NOMO-1 treated with dmso at 0.1 percent for 144 hours (cell line): ENCODE measurements at regions not wholly inside any gene's neighbourhood (a gene's known extent, or its start where the extent isn't known, plus 50 kb on each side); places are given as distances from the start of the nearest gene placed in this dataset.
"Not testable (repeated sequence)": the region's sequence is repeated elsewhere in the genome, so short reads cannot be mapped to it uniquely, and the experiment has no call there.

Experiments used
- DNase-seq: peaks from one replicate; lab custom pipeline; 2025; ENCODE audit not compliant: unreplicated experiment; lab: John Stamatoyannopoulos, UW

DNA sequence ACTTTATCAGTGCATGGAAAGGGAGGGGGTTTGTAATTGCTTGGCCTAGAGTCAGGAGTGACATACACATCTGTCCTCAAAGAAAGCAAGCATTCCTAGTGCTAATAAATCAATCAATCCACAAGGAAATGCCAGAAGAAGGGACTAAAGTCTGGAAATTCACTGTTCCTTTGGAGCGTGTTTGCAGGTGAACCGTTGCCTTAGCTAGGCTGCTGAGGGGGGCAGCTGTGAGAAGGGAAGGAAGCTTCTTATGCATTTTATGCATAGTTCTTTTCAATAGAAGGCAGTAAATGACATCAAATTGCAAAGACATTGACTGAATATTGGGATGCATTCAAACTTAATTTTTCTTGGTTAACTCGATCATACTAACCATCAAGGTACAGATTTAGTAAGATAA, 1092.5 kb upstream of the SEMA6A start:
- DNase-seq = no peak

DNA sequence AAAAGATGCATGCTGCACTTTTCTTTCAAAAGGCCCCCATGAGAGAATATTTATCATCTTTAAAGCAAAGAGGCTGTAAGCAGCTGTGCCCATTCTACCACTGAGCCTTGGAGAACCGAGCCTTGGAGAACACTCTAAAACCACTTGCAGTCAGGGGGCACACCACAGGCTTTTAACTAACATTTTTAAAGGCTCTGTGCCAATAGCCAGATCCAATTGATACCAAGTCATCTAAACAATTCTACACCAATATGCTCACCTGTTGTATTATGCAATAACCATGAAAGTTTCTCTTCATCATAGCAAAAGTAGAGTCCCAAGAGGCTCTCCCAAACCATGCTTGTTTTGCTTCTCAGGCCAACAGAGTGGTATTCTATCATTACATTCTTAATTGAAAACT, 1090.5 kb upstream of the SEMA6A start:
- no peak for DNase-seq

DNA sequence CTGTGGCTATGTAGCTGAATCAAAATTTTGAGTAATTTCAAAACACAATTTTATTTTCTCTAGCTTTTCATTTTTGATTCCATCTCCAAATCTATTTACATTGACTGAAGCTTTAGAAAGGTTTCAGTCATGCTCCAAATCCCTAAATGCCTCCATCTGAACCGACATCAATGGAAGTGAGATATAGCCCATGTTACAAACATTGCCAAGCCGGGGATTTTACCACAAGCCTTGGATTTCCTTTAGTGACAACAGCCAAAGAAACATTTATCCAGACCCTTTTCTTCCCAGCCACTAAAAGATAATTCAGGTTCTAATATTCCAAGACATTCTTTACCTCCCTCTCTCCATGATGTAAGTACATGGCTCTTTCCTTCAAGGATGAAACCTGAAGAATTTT, 1087.7 kb upstream of the SEMA6A start:
- no peak for DNase-seq

DNA sequence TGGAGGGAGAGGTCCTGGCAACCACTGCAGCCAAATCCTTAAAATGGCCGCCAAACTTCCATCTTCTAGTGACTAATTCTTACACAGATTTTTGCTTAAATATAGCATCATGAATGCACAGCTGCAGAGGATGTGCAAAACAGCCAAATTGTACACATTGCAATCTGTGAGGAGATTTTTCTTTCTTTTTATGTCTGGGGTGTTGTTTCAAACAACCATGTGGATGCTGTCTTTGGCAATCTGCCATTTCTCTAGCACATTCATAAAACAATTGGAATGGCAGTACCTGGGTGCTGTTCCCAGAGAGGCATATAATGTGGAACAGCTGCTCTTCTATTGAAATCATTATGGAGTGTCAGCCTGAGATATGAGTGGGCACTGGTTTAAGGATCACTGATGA, 1082.9 kb upstream of the SEMA6A start:
- DNase-seq = no peak

DNA sequence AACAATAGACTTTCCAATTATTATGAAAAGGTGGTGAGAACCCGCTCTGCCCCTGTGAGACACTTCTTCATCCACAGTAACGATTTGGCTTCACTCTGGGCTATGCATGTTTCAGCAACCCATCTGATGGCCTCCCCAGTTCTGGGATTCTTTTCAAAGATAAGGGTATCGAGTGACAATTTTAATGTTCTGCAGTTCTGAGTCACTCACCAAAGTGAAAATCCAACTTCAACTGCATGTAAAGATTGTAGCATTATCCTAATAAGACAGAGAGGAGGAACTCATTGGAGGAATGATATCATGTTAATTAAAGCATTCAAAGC, 1078.3 kb upstream of the SEMA6A start:
- no peak for DNase-seq

DNA sequence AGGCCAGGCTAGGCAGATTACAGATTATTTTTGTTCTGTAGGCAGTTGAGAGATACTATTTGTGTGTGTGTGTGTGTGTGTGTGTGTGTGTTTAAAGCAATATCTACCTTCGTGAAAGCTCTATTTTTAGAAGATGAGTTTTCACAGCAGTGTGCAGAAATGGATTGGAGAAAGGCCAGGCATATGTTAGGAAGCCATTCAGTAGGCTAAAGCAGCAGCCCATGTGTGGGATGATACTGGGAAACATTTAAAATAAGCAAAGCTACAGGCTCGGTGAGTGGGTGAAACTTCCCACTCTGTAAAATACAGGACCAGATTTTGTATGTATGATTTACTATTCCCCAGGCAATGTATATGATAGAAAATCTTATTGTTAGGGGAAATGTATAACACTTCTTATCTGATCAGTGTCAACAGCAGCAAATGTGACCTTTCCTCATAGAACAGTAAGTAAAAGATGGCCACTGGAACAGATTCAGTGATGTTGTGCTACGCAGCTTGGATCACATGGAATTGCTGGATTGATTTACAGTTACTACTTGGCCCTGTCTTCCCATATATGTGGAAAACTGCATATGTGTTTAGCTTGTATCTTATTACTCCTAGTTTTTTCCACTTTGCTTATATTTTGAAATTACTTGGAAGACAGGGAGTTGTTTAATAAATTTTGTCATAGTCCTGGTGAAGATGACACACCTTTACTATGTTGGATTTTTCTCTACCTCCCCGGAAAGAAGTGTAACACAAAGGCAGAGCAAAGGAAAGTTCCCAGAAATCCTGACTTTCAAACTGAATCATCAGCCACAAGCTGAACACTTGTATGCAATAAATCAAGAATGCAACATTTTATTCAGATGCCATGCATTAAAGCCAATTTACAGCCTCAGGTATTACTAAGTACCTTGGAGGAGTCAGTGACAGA, 1077.7 kb upstream of the SEMA6A start:
- DNase-seq = no peak

DNA sequence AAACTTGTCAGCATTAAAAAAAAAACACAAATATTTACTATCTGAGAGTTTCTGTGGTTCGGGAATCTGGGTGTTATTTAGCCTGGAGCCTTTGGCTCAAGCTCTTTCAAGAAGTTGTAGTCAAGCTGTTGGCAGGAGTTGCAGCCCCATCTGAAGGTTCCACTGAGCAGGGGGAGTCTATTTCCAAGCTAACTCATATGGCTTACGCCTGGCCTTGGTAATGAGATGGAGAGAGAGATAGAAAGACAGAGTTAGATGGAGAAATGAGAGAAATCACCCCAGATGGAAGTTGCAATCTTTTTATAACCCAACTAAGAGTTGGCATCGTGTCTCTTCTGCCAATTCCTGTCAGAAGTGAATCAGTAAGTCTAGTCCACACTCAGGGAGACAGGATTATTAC, 1075.2 kb upstream of the SEMA6A start:
- DNase-seq = no peak

DNA sequence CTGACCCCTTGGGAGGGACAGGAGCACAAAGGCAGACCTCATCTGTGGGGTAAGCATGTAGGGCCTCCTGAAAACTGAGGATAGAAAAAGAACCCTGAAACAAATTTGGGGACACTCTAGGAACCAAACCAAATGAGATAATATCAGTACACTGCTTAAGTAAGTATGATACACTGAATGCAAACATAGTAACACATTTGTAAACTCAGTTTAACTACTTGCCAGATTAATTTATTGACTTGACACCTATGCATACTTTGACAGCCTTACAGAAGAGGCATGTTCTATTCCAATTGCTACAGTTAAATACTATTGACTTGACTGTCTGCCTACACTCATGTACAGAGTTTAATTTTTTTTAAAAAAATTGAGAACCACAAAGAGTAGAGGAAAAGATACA, 1070.8 kb upstream of the SEMA6A start:
- no peak for DNase-seq

DNA sequence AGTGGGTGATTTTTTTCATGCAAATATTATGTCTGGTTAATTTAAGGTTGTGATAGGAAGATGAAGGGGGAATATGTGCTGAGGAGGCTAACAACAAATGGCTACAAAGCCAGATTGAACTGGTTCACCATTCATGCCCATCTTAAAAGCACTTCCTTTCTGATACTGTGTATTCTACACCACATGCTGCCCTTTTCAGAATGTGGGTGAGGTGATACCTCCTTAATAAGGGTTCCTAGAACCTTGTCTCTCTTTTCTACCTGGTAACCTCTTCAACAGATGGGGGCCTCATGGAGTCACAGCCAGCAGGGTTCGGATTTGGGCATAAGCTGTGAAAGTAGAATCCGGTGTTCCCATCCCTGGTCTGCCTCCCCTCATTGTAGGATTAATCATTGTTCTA, 1064.0 kb upstream of the SEMA6A start:
- no peak for DNase-seq

DNA sequence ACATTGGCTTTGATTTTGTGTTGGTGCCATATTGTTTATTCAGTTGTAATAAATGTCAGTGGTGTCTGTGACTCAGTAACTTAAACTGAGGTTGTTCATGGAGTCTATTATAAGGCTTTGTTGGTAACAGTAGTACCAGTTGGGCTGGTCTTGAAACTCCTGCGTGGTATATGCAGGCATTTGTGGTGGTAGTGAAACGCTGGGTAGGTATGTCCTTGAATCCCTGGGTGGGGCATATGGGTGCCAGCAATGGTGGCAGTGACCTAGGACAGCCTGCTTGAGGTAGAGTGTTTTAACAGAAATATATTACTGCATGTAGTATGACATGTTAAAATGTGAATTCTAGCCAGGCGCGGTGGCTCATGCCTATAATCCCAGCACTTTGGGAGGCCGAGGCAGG, 1058.5 kb upstream of the SEMA6A start:
- no peak for DNase-seq

DNA sequence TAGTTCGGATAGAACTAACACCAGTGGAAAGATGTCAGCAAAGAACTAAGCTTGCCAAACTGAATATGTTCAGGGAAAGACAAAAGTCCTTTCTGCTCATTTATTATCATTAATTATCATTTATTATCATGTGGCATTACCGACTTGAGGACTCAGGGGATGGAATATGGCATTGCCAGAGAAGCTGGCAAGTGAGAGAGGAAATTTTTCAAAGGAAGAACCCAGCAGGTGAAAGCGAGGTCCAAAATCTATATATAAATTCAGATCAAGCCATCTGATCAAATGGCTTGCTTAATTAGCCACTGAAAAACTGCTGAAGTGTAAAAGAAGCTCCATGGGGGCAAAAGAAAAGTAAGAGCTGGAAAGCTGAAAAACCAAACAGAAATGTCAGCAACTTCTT, 1049.6 kb upstream of the SEMA6A start:
- DNase-seq = no peak

DNA sequence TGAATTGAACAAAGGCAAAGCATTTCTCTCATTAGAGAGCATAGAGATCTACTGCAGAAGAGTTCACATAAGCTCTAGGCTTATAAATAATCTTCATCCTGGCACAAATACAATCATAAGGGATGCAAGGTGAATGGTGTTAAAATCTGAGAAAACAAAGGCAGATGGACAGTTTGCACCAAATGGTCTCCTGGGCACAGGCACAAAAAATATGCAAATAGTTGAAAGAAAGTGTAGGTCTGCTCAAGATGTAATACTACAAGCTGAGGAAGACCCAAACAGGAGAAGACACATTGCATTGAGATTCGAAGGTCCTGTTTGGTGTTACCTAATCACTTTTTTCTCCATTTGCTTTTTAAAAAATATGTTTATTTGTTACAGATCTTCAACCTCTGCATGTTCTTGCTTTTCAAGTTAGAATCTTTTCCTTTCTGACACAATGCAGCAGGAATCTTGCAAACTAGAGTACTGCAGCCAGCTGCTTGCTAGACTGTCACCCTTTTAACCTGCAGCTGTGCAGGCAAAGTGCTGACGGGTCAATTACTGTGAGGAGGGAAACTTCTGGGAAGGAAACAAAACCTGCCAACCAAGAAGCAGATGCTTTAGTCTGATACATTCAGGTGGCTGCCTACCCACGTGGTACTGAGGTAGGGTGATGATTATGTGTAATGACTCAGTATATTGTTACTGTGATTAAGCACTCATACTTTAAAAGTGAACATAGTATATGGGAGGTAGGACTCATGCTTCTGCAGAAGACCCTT, 1048.6 kb upstream of the SEMA6A start:
- no peak for DNase-seq

DNA sequence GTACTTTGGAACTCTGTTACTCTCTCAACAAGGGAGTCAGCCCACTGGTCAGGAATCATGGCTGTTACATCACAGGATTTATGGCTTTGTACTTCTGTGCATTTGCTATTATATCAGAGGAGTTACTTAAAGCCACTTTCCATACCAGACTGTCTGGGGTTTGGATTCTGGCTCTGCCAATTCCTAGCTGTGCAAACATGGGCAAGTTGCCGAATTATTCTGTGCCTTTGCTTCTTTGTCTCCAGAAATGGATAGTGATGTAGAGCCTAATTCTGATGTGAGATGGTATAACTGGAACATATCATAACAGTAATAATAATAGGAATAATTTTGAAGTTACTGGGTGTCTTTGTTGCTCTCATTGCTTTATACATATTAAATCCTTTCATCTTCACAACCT, 1047.3 kb upstream of the SEMA6A start:
- DNase-seq = no peak

DNA sequence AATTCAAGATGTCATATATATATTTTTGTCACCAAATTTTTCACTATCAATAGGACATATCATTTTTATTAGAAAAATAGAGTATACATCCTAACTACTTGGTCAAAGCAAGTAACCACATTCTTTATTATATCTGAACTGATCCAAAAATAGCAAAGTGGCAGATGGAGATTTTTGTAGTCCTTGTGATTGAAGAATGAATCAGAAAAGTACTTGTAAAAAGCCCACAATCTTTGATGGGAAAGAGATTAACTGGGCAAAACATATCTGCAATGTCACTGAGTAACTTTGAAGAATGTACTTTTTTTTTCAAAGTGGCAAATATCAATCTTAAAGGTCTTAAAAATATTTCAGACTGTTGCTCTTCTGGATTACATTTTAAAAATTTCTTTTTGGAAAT, 1040.6 kb upstream of the SEMA6A start:
- DNase-seq = no peak

DNA sequence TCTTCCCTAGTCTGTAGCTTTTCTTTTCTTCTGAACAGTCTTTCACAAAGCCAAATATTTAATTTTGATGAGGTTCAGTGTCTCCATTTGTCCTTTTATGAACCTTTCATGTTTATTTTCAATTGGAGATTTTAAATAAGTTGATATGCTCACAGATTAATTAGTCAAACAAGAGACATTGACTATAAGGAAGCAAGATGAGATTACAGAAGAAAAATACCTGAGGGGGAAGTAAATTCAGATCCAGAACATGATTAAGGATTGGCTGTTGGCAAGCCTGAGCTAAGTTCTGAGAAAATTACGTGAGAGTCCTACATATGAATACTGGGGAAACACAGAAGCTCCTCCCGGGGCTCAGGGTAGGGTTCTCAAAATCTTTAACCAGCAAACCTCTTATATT, 1039.8 kb upstream of the SEMA6A start:
- DNase-seq = no peak

DNA sequence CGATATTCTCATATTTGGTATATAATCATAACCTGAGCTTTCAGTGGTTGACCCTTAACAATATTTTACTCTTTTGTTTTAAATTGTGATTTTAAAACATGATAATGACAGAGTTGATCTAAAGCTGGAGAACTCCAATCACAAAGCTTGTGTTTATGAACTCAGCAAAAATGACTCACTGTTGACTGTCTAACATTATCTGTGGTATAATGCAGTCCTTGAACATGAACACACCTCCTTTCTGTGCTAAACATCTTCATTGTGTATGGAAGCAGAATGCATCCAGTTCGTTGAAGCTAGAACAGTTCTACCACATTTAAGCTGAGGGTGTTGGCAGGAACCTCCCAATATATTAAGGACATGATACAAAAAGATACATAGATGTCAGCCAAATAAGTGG, 1030.2 kb upstream of the SEMA6A start:
- no peak for DNase-seq

DNA sequence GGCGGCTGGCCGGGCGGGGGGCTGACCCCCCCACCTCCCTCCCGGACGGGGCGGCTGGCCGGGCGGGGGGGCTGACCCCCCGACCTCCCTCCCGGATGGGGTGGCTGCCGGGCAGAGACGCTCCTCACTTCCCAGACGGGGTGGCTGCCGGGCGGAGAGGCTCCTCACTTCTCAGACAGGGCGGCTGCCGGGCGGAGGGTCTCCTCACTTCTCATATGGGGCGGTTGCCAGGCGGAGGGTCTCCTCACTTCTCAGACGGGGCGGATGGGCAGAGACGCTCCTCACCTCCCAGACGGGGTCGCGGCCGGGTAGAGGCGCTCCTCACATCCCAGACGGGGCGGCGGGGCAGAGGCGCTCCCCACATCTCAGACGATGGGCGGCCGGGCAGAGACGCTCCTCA, 1025.2 kb upstream of the SEMA6A start:
- not testable (repeated sequence) for DNase-seq

DNA sequence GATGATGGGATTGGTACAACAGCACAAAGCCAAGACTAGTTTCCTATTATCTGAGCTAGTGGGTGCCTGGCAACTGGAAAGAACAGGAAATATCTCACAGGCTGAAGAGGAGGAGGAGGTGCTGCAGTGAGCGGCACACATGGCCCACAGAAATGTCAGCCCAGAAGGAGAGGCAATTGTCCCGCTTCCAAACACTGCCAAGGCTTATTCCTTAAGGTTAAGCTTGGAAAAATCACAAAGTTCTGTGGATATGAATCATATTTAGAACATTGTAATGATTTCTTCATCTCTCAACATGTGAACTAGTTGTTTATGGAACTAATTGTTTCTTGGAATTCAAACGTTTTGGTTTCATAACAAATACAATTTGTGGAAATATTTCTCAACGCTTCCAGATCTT, 1019.5 kb upstream of the SEMA6A start:
- DNase-seq = no peak

DNA sequence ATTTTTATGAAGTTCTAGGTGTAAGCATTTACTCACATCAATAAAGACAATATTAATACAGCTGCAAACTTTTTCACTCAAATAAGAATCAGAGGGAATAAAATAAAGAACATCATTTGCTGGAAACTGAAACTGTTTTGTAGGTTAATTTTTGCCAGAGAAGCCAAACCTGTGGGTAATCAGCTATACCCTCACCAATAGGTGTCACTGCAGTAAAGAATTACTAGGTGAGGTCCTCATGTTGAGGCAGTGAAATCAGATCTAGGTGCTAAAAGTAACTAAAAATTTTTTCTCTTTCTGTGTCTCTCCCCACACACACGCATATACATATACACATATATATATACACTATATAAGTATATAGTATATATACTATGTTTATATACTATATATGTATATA, 1016.3 kb upstream of the SEMA6A start:
- no peak for DNase-seq

DNA sequence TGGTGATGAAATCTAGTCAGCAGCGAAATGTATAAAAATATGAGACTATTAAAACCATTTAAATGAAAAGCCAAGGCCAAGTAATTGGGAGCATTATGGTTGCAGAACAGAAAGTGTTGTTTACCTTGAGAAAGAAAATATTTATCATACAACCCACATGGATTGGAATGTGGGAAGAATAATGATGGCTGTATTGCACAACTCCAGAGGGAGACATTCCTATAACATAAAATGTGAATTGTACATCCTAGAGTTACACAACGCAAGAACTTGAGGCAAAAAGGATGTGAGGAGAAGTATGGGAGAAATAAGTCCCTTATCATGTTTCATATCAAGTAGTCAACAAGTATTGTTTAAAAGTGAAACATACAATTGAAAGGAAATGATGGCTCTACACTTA, 1014.0 kb upstream of the SEMA6A start:
- no peak for DNase-seq

DNA sequence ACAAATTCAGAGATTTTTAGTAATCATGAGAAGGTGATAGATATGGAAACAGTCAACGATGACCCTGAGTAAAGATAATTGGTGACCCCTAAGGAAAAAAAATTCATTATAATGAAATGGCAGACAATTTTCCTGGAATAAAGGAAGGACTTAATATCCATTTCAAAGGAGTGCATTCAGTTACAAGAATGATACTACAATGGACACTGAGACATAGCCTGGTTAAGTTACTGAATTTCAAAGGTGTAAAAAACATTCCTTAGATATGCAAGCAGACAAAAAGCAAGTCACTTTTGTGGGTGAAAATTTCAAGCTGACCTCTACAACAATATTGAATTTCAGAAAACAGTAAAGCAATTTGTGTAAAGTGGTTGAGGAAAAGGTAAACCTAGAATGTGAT, 1012.5 kb upstream of the SEMA6A start:
- no peak for DNase-seq

DNA sequence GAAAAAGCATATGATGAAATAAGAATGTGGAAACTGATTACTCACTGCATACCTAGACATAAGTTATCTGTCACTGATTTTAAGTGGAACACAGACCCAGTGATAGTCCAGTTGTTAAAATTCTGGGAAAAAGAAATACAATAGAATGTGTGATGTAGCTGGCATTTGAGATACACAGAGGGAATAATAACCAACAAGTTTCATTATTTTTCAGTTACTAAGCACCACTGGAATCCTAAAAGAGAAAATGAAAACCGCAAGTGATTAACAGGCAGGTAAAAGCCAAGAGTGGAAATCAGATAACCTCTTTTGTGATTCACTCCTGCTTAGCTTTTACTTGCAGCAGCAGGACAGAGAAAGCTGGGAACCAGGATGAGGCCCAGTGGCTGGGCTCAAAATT, 994.0 kb upstream of the SEMA6A start:
- no peak for DNase-seq

DNA sequence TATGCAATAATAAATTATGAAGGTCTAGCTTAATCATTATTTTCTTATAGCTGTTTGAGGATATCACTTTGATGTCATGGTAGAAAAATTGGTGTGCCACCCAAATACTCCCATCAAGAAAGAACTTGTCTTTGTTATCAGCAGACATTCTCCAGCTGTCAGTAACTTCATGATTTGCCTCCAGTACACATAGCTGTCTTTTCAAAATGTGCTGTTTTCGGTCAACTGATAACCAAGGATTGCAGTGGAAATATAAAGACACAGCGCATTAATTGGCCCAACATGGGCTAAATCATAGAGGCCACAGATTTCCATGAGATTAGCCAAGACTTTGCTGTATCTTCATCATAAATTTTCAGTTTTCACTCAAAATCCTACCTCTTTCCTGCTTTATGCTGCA, 993.5 kb upstream of the SEMA6A start:
- DNase-seq = no peak
